ENCODE measurements at regions not wholly inside any gene's neighbourhood (a gene's known extent, or its start where the extent isn't known, plus 50 kb on each side); places are given as distances from the start of the nearest gene placed in this dataset.

GRCh38 chr14:37900561-37900960 lies 305.1 kb downstream of the TTC6 start:
- no peak for DNase-seq (ENCODE audit: low read depth)

- DNase-seq (ENCODE audit: low read depth): no peak
Measured at GRCh38 chr14:37901978-37902377, 305.7 kb upstream of the SSTR1 start.

GRCh38 chr14:37903343-37904191 lies 304.1 kb upstream of the SSTR1 start:
- DNase-seq (ENCODE audit: low read depth): no peak

- DNase-seq (ENCODE audit: low read depth): no peak
Measured at GRCh38 chr14:37924622-37925021, 283.1 kb upstream of the SSTR1 start.

GRCh38 chr14:37932008-37932407 lies 275.7 kb upstream of the SSTR1 start:
- DNase-seq (ENCODE audit: low read depth): no peak

- DNase-seq (ENCODE audit: low read depth): no peak
Measured at GRCh38 chr14:37932481-37932880, 275.2 kb upstream of the SSTR1 start.

- DNase-seq (ENCODE audit: low read depth): no peak
Measured at GRCh38 chr14:37936971-37937370, 270.7 kb upstream of the SSTR1 start.

GRCh38 chr14:37939442-37940028 lies 268.2 kb upstream of the SSTR1 start:
- DNase-seq (ENCODE audit: low read depth): no peak

- DNase-seq (ENCODE audit: low read depth): no peak
Measured at GRCh38 chr14:37945959-37946358, 261.7 kb upstream of the SSTR1 start.

GRCh38 chr14:37946819-37947218 lies 260.9 kb upstream of the SSTR1 start:
- DNase-seq (ENCODE audit: low read depth): no peak

GRCh38 chr14:37948266-37948665 lies 259.4 kb upstream of the SSTR1 start:
- no peak for DNase-seq (ENCODE audit: low read depth)

GRCh38 chr14:37968664-37969240 lies 239.0 kb upstream of the SSTR1 start:
- no peak for DNase-seq (ENCODE audit: low read depth)

GRCh38 chr14:37969511-37969979 lies 238.2 kb upstream of the SSTR1 start:
- DNase-seq (ENCODE audit: low read depth): no peak

GRCh38 chr14:37970696-37971095 lies 237.0 kb upstream of the SSTR1 start:
- no peak for DNase-seq (ENCODE audit: low read depth)

GRCh38 chr14:37972941-37973887 lies 234.5 kb upstream of the SSTR1 start:
- DNase-seq (ENCODE audit: low read depth): no peak

GRCh38 chr14:37974421-37974820 lies 233.3 kb upstream of the SSTR1 start:
- no peak for DNase-seq (ENCODE audit: low read depth)

GRCh38 chr14:37977481-37977880 lies 230.2 kb upstream of the SSTR1 start:
- DNase-seq (ENCODE audit: low read depth): no peak

GRCh38 chr14:37985826-37986470 lies 221.8 kb upstream of the SSTR1 start:
- DNase-seq (ENCODE audit: low read depth): peak; percentile 31

- DNase-seq (ENCODE audit: low read depth): no peak
Measured at GRCh38 chr14:37988472-37988871, 219.2 kb upstream of the SSTR1 start.

GRCh38 chr14:37991027-37991426 lies 216.7 kb upstream of the SSTR1 start:
- no peak for DNase-seq (ENCODE audit: low read depth)

GRCh38 chr14:37992499-37992898 lies 215.2 kb upstream of the SSTR1 start:
- DNase-seq (ENCODE audit: low read depth): no peak

Data from activated T-cell treated with anti-CD3 and anti-CD28 coated beads for 1 hour (primary cell).